HG03469 (cell line): ENCODE measurements at regions not wholly inside any gene's neighbourhood (a gene's known extent, or its start where the extent isn't known, plus 50 kb on each side); places are given as distances from the start of the nearest gene placed in this dataset.
A peak's percentile ranks its signal among the peaks of the same experiment; 100 is the strongest.

ENCODE experiments used
- ATAC-seq: cut with Tn5 transposase; IDR thresholded peaks from one replicate; pipeline ENCODE4 v1.9.1; 2021; ENCODE audit warnings: mild to moderate bottlenecking, moderate library complexity, moderate number of reproducible peaks; ENCODE audit not compliant: unreplicated experiment

GRCh38 chr4:104941661-104942062, 205.0 kb upstream of the TET2 start:
- ATAC-seq, result peak; percentile 72

- ATAC-seq, result no peak
Measured at GRCh38 chr4:104942990-104943743, 203.5 kb upstream of the TET2 start.

DNA sequence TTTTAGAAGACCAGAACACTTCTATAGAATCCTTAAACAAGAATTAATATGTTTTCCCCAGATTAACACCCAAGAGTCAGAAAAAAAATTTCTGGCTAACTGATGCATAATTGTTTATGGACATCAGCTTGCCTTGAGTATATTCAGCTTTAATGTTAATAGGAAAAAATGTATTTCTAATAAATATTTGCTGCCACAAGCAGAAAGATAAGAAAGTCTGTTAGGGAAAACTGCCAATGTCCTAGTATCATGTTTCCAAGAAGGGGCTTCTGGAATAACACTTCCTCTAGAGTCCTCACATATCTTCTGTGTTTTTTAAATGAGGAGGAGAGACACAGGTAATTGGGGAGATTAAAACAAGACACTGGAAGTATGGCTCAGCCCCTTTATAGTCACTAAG, 202.1 kb upstream of the TET2 start:
- ATAC-seq, result no peak

DNA sequence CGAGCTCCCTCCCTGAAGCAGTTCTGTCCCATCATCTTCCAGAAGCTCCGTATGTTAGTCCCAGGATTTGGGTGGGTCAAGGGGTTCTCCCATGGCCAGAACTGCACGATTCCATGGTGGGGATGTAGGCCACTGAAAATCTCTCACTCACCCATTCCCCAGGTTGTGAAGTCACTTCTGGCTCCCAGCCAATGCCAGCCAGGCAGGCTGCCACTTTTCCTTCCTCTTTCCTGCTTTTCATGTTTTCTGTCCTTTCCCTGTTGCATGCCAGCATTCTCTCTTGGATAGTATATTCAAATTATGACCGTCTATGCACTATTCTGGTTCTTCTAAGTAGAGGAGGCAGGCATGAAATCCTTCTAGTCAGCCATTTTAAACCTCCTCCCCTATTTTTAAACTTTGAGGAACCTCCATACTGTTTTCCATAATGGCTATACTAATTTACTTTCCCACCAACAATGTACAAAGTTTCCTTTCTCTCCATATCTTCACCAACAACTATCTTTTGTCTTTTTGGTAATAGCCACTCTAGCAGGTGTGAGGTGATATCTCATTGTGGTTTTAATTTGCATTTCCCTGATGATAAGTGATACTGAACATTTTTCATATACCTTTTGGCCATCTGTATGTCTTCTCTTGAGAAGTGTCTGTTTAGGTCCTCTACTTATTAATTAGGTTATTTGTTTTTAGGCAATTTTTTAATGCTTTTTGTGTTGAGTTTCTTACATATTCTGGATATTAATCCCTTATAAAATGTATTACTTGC, 182.1 kb upstream of the TET2 start:
- ATAC-seq, result no peak

GRCh38 chr4:104966349-104967033, 180.2 kb upstream of the TET2 start:
- peak; percentile 96 for ATAC-seq

GRCh38 chr4:104967034-104967401, 179.7 kb upstream of the TET2 start:
- ATAC-seq, result peak; percentile 13

DNA sequence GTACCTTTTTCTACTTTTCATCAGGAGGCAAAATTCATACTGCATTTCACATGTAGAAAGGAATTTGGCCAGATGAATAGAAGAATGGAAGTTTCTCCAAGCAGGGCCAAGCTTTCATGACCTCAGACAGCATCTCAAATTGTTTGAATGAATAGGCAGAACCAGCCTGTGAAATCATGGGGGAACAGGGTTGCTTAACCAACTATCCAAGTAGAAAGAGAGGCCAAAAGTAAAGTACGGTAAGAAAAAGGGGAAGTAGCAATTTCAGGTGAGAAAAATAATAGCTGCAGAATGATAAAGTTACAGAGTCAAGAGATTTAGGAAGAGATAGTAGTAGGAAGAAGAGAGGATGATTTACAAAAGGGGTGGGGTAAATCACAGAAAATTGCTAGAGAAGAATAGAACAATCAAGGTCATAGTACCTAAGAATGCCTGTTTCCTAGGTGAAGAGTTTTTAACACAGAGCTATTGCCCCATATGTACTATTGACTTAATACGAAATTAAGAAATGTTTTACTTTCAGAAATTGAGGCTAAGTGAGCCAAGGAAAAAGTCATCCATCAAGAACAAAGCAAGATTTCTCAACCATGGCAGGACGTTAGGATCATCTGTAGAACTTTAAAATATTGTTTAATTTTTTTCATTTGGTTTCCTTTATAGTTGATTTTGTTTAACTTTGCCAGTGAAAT, 177.1 kb upstream of the TET2 start:
- no peak for ATAC-seq

DNA sequence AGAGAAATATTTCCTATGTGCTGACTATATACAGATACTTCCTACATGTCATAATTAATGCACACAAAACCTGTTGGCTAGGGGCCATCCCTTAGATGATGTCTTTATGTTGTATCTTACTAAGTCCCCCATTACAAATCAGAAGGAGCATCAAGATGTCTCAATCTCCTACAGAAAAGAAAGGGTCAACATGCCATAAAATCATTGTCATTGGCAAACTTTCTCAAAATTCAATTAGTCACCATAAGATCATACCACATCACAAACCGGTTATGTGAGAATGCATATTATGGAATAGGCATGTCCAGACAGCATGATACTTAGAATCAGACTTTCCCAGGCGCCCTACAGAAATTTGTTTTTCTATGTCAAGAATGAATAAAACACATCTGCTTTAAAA, 175.2 kb upstream of the TET2 start:
- ATAC-seq, result no peak

DNA sequence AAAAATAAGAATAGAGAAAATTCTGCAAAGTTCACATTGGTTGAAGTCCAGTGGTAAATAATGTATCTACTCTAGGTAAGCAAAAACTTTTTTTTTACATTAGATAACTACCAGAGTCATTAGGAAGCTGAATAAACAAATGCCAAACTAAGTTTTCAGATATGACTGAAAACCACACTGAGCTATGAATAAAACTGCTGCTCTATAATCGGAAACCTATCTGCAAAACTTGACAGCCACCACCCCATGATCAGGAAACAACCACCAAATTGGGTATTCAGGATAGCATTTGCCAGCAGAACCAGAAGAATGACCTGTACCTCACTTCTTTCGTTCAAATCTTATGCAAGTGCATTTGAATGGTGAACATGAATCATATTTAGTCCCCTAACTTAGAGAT, 173.0 kb upstream of the TET2 start:
- ATAC-seq, result peak; percentile 29

DNA sequence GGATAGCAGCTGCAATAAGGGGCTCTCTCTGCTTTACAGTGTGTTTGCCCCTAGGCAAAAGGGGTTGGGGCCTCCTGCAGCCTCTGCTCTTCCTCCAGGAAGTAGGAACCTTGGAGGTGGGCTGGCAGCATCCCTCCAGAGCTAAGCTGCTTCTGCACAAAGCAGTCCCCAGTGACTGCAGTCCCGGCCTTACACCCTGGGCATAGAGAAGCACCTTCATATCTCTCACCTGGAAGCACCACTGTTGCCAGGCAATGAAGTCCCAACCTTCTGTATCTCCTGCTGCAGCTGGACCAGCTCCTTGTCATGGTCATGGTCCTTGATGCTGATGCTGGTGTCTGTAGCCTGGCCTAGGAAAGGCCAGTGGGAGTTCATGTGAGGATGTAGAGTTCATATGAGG, 171.1 kb upstream of the TET2 start:
- ATAC-seq, result no peak

- no peak for ATAC-seq
Measured at GRCh38 chr4:104976262-104976661, 170.4 kb upstream of the TET2 start.

GRCh38 chr4:104979083-104979760, 167.5 kb upstream of the TET2 start:
- ATAC-seq, result no peak

DNA sequence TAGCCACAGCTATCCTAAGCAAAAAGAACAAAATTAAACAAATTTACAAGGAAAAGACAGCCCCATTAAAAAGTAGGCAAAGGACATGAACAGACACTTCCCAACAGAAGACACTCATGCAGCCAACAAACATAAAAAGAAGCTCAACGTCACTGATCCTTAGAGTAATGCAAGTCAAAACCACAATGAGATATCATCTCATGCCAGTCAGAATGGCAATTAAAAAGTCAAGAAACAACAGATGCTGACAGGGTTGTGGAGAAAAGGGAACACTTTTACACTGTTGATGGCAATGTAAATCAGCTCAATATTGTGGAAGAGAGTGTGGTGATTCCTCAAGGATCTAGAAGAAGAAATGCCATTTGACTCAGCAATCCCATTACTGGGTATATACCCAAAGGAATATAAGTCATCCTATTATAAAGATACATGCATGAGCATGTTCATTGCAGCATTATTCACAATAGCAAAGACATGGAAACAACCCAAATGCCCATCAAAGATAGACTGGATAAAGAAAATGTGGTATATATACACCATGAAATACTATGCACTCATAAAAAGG, 163.0 kb upstream of the TET2 start:
- no peak for ATAC-seq

DNA sequence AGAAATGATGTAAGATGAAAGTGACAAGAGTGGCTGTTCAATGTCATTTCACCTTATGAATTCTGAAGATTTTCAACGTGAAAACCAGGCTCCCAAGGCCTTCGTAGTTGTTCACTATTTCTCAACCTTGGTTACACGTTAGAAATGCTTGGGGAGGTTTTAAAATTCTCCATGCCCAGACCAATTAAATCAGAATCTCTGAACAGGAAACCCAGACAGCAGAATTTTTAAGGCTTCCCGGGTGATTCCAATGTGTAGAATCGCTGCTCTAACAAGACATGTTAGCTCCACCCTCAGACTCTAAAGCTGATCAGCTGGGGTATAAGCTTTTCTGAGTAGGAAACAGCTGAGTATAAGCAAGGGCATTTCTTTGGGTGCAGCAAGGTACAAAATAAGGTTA, 160.4 kb upstream of the TET2 start:
- no peak for ATAC-seq

- ATAC-seq, result no peak
Measured at GRCh38 chr4:104989371-104989770, 157.3 kb upstream of the TET2 start.

DNA sequence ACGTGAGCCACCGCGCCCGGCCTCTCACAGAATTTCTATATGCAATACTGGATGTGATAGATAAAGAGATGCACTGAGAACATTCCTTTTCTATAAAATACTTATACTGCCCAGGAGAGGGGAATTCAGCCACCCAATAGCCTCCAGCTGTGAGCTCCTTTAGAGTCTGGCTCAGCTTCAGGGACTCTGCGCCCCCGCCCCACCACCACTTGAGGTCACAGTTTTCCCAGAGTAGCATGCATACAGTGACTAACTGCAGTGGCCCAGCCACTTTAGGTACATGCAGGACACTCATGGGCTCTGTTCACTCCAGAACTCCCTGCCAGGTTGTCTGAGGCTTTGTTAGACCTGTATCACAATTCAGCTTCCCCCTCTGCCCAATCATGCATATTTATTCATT, 144.4 kb upstream of the TET2 start:
- no peak for ATAC-seq

- ATAC-seq, result no peak
Measured at GRCh38 chr4:105014234-105014633, 132.4 kb upstream of the TET2 start.

DNA sequence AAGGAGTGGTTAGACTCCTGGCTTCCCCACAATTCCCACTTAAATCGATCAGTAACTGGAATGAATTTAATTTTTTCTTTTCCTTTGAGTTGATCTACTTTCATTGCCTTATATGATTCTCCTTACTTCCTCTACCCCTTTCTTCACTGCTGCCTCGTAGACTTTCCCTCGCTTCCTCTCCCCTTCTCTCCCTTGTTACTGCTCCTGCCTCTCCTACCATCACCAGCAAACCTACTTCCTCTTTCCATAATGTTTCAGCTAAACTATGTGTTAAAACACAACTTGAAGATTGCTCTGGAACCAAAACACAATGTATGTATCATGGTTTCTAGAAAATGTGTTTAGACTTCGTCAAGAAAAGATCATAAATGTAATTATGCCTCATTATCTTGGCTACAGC, 132.0 kb upstream of the TET2 start:
- no peak for ATAC-seq

GRCh38 chr4:105015750-105016149, 130.9 kb upstream of the TET2 start:
- no peak for ATAC-seq
